HG03097 (cell line): ENCODE measurements at regions not wholly inside any gene's neighbourhood (a gene's known extent, or its start where the extent isn't known, plus 50 kb on each side); places are given as distances from the start of the nearest gene placed in this dataset.
"Not testable (repeated sequence)": the region's sequence is repeated elsewhere in the genome, so short reads cannot be mapped to it uniquely, and the experiment has no call there.

Experiments used
- ATAC-seq: cut with Tn5 transposase; IDR thresholded peaks from one replicate; pipeline ENCODE4 v1.9.1; 2021; ENCODE audit not compliant: unreplicated experiment, low FRiP score

DNA sequence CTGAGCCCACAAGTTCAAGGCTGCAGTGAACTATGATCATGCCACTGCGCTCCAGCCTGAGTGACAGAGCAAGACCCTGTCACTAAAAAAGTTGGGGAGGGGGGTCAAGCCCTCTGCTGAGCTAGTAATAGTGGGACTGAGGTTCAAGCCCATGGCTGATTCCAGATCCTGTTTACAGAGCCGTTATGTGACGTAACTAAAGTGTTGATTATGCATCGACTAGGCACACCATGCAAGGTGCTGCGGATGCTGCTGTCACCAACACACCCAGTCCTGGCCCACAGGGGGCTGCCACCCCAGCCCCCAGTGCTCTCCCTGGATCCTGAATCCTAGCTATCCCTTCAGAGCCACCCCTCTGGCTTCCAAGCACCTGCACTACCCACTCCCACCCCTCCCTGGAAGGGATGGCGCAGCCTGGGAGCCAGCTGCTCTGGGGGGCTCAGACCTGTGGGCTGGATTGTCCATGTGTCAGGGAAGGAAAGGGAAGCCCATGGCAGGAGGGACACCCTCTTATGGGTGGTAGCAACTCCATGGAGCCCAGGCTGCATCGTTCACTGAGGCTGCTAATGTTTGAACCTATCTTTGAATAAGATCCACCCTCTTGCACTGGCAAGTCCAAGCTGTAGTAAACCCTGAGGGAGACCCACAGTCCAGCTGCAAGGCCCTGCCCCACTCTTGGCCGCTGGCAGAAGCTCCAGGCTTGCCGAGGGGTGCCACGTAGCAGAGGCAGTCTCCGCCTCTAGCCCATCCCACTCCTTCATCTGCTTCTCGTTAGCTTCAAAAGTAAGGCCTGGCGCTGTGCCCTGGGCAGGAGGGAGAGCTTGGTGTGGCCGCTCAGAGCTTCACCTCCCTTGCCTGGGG, 95.0 kb downstream of the SNX5 start:
- ATAC-seq = no peak

DNA sequence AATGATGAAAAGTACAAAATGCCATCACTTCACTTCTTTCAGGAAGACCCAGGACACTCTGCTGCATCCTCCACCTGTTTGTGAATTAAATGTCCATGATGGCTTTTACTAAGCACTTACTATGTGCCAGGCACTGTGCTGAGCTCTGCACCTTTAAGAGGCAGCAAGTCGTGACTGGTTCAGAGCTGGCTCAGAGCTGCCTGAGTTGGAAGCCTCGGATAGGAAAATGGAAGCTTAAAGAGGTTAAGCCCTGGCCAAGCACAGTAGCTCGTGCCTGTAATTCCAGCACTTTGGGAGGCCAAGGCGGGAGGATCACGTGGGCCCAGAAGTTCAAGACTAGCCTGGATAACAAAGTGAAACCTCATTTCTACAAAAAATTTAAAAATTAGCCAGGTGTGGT, 95.6 kb downstream of the SNX5 start:
- no peak for ATAC-seq

DNA sequence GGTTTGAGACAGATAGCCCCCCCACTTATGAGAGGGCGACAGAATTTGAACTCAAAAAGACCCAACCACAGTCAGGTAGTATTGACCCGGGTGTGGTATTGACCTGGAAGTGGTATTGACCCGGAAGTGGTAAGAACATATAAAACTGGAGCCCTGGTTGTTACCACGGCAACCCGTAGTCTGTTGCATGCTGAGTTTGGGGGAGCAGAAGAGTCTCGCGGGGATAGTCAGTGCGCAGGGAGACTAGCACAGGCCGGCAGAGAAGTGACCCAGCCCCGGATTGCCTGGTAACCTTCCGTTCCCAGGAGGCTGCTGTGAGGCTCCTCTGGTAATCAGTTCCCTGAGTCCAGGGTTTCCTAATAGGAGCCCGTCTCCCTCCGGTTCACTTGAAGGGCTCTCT, 96.2 kb downstream of the SNX5 start:
- ATAC-seq = no peak

DNA sequence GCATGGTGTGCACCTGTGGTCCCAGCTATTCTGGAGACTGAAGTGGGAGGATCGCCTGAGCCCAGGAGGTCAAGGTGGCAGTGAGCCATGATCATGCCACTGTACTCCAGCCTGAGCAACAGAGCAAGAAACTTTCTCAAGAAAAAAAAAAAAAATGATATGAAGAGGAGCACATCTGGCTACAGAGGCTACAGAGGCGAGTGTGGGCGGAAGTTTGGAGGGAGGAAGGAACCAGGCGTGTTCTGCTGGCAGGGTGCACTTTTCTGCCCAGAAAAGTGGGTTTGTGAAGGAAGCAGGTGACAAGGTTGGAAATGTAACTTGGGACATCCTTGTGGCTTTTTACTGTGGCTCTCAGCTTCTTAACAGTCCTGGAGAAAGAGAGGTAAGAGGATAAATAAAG, 96.7 kb downstream of the SNX5 start:
- no peak for ATAC-seq

DNA sequence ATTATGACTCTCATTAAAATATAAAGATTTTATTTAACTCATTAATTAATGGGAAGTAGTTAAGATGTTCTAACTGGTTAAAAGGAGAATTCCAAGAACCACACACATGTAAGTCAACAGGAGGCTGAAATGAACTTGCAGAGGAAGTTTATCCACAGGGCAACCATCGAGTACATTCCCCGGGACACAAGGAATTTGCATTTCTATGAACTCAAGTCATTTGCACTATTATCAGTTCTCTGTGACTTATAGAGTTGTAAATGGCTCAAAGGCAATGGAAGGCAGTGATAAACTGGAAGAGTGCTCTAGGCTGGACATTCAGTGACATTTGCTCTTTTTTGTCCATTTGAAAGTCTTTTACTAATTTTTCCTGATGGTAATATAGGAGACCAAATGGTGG, 97.4 kb downstream of the SNX5 start:
- no peak for ATAC-seq

DNA sequence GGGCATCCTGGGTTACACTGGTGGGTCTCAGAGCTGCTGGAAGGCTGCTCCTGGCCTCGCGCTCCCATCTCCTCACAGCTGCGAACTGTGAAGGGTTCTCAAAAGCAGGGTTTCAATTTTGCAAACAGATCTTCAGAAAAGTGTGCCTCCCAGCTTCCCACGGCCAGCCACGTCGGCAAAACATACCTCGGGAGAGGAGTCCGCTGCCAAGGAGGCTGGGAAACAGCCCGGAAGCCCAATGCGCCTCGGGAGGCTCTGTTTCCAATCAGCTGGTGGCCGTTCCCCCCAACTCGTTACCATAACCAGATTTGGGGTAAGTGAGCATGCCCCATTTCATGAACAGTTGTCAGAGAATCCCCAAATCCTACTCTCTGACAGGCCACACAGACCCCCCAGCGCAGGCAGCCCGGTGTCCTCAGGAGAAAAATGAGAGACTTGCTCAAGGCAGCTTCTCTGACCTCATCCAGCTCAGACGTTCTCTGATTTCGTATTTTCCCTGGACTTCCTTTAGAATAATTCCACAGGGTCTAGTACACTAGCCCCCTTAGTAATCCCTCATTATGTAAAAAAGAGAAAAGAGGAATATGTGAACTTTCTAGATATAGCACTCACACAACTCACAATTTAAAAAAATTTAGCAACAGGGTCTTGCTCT, 98.4 kb downstream of the SNX5 start:
- ATAC-seq = no peak

DNA sequence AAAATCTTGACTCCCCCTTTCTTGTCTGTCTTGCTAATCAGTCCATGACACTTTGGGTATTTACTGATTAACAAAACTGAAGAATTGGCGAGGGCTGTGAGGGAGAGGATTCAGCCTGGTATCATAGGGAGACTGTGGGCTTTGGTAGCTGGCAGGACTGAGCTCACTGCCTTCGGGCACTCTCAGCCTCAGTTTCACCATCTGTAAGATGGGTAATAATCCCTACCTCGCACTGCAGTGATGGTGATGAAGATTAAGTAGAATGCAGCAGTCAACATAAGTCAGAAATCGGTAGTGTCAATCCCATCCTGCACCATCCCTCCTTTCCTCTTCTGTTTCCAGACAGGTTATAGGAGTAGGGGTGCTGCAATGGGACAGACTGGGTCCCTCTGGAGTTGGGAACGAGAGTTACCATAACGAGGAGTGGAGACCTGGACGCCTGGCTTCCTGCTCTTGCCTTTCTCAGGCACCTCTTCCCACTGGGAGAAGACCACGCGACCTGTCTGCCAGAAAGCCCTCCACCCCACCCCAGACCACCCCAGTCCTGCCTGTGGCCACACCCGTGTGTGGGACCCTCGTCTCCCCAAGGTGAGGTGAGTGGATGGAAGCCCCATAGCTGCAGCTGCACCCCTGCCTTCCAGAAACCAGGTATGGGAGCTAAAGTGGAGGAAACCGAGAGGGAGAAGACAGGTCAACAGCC, 99.1 kb downstream of the SNX5 start:
- ATAC-seq = no peak

DNA sequence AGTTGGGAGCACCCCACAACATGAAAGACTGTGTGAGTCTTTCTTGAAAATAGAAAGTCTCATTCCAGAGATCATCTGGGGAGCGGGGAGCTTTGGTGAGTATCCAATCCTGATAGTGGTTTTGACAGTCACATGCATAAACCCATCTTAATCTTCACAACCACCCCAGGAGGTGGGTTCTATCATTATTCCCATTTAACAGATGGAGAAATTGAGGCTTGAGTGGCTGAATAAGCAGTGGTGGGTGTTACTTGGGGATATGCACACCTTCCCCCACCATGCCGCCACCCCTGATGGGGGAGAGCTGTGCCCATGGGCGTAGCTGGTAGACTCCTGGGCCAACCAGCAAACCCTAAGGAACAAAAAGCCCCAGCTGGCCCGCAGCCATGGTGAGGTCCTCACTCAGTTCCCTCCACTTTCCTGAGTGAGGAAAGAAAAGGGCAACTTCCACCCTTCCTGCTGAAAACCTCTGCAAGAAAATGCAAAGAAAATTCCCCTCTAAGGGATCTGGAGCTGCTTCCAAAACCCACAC, 99.8 kb downstream of the SNX5 start:
- no peak for ATAC-seq

DNA sequence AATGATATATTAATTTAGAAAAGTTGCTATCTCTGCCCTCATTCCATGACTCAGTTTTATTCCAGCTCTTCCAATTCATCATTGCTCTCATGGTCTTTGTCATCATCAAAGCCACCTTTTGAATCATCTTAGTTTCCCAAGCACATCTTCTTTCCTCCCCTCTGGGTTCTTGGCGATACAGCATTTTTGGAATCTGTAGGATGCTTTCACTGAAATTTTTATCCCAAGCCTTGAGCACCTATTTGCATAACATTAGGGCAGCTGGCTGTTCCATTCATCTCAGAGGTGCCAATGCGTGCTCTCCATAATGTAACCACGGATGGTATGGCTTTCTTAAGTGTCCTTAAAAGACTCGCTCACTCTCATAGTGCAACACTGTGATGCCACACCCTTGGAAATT, 100.4 kb downstream of the SNX5 start:
- no peak for ATAC-seq

DNA sequence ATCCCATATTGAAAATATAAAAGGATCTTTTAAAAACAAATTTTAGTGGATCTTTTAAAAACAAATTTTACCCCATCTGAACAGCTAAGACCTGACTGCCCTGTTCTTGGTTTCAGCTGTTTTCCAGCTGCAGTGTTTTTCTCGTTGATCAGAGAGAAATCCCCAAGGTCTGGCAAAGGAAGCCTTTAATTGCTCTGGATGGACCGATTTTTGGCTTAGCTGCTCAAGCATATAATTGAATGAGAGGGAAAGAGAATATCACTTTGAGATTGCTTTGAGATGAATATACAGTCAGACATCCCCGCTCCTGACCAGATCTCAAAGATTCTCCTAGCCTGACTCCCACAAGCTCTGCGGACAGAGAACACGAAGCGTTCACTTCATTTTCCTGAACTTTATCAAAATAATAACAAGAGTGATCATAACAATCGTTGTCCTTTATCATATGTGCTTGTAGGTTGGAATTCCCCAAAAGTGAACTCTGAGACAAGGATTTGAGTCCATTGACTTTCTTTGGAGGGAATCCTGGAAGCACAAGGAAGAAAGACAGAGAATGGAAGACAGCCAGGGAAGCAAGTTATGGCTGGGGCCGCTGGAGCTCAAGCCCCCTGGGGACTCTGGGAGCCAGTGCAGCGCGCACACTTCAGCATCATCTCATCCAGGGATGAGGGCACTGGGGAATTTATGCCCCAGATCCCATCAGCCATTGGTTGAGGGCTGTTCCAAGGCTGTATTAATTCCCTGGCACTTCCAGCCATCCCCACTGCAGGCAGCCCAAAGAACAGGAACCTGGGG, 101.3 kb downstream of the SNX5 start:
- no peak for ATAC-seq

DNA sequence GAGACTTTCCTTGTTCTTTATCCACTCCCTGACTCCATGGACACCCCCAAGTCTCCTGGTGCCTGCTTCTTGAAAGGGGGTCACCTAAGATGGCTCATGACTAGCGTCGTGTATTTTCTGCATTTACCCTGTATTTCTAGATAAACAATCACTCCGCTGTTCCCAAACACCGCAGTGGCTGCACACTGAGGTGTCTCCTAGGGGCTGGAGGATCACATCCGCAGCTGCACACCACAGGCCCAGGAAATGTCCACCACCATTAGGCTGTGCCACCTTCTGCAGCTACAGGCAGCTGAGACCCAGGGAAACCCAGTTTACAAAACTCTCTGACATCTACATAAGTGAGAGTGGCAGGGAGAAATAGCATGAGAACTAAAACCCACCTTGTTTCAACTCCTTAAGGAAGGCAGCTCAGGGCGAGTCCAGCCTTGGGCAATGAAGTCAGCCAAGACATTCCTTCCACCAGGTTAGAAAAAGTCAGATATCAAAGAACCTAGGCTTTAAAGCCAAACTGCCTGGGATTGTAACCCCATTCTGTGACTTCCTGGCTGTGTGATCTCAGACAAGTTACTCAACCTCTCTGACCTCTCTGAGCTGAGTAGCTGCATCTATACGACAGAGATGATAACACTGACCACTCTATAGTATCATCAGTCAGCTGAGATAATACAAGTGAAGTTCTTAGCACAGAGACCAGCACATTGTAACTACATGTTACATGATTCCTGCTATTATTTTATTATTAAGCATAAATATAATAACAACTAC, 102.2 kb downstream of the SNX5 start:
- ATAC-seq = no peak

DNA sequence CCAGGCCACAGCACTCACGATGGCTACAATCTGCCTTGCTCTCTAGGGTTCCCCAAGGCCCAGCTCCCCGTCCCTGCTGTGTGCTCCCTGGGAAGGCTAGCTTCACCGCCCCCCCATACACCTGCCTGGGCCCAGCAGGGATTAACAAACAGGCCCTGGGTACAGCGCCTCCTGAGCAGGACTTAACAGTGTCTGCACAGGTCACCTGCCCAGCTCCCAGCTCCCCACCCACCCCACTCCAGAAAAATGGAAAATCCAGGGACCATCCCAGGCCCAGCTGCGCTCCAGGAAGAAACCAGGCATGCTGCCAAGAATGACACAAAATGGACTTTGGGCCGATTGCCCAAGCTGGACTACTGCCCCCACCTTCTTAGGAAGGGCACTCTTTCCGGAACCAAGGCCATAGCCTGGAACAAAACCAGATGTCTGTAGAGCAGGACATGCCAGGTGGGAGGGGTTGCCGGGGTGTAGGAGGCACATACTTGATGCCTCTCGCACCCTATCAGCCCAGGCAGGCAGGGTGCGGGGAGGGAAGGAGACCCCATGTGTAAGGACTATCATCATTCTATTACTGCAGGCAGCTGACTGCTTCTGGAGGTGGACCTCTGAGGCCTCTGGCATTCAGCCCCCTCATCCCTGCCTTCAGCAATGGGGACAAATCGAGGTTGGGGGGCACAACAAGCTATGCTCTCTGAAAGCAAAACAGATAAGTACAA, 104.9 kb downstream of the SNX5 start:
- ATAC-seq = no peak

DNA sequence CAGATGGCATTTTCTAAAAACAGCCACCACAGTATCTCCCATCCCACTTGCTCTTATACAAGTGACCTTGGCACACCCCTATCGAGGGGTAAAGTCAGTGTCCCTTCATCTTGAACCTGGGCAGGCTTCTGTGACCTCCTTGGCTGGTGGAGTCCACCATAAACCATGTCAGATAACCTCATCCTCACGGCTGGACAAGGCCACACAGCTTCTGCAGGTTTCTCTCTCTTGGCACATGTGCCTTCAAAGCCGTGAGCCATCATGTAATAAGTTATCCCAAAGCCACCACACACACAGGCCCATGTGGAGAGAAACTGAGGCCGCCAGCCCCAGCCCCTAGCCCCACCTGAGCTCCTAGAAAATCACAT, 105.4 kb downstream of the SNX5 start:
- ATAC-seq = no peak

DNA sequence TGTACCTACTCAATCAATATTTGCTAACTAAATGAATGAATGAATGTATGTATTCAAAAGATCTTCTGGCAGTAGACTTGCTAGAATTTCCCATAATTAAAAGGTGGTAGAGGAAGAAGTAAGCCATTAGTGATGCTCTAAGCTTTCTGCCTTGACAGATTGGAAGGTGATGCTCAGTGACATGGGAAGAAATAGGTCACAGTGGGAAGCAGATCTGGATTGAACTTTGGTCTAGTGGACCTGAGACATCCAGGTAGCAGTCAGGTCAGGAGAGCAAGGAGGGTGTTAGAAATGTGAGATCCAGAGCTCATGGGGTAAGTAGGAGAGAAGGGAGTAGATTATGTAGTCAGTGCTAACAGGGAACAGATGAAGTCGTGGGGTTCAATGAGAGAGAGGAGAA, 106.4 kb downstream of the SNX5 start:
- no peak for ATAC-seq

DNA sequence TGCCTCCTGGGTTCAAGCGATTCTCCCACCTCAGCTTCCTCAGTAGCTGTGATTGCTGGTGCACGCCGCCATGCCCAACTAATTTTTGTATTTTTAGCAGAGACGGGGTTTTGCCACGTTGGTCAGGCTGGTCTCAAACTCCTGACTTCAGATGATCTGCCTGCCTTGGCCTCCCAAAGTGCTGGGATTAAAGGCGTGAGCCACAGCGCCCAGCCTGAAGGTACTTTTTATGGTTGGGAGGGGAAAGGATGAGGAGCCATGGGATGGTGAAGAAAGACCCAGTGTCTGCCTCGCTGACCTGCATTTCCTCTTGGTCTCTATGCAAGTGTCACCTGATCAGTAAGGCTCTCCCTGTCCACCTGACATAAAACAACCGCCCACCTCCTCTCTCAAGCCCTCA, 107.0 kb downstream of the SNX5 start:
- ATAC-seq = not testable (repeated sequence)

DNA sequence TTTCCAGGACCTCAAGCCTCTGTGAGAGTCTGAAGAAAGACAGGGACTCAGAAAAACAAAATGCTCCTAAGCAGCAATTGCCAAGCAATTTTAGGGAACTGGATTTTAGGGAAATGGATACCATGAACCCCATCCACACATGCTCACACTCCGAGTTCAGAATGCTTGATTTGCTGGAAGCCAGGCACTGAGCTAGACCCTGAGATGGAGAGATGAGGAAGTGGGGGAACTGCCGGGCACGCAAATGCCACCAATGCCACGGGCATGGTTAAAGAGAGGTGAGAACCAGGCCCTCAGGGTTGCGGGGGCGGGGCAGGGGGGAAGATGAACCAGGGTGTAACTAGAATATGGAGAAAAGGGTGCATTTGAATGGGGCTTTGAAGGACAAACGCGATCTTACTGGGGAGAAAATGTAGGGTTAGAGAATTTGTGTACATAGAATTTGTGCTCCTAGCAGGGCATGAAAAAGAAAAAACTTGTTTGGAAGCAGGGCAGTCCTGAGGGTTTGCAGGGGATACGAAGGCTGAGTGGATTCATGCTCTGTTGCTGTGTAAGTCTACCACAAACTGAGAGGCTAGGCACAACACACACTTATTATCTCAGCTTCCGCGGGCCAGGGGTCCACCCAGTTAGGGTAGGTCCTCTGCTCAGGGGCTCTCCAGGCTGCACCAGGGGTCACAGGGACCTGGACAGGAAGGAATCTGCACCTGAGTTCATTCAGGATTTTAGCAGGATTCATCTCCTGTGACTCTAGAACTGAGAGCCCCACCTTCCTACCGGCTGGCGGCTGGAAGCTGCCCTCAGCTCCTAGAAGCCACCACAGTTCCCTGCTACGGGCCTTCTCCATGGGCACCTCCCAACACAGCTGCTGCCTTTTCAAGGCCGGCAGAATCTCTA, 108.0 kb downstream of the SNX5 start:
- no peak for ATAC-seq

DNA sequence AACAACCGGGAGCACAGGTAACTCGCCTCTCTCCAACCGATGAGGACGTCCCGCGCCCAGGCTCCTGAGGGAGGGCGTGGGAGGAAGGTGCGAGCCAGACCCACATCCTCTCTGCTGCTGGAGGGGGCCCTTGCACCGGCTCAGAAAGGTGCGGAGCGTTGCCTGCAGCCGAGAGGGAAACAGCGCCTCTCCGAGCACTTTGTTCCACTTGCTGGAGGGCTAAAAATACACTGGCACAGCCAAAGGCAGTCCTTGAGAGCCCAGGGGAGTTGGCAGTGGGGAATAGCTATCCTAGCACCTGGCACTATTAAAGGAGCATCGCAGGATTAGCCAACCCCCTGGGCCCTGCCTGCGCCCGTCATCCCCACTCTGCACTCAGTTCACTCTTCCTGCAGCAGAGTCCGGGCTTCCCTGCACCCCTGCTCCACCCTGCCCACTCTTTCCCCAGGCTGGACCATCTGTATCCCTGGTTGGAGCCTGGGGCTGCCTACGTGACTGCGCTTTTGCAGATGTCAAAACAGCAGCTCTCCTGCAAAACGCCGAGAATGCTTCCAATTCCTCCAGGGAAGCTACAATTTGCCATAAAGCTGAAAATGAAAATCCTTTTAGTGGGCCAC, 108.9 kb downstream of the SNX5 start:
- ATAC-seq = peak; percentile 22
